Spleen (tissue), 11 donors: ENCODE measurements at regions not wholly inside any gene's neighbourhood (a gene's known extent, or its start where the extent isn't known, plus 50 kb on each side); places are given as distances from the start of the nearest gene placed in this dataset.

Experiments
- DNase-seq: peaks from one replicate; pipeline ENCODE4 v3.0.0-alpha.2; 2020
- H3K27ac ChIP-seq, 8 donors: fragments of 200-600 bp; sonication (generic) in 7 of 8; 1 replicate in 4 of 8; 2 replicates in 4 of 8; pipeline versions ENCODE4 v1.5.0 to v1.8.0; 2016 to 2021; ENCODE audit warnings: inconsistent platforms in 4 of 8, mild to moderate bottlenecking in 4 of 8, moderate library complexity in 1 of 8
- H3K27me3 ChIP-seq, 7 donors: fragments of 200-600 bp; sonication (generic) in 6 of 7; replicated peaks in 1 of 7; 1 replicate in 4 of 7; 2 replicates in 3 of 7; pipeline versions ENCODE4 v1.5.0 to v1.8.0; 2016 to 2021; ENCODE audit warnings: inconsistent platforms in 3 of 7, mild to moderate bottlenecking in 1 of 7
- H3K36me3 ChIP-seq, 6 donors: fragments of 200-600 bp; sonication (generic) in 5 of 6; 1 replicate in 4 of 6; 2 replicates in 2 of 6; pipeline versions ENCODE4 v1.5.0 to v1.8.0; 2016 to 2021; ENCODE audit warnings: inconsistent platforms in 2 of 6
- H3K4me1 ChIP-seq, 6 donors: fragments of 200-600 bp; sonication (generic) in 5 of 6; 1 replicate in 3 of 6; 2 replicates in 3 of 6; pipeline versions ENCODE4 v1.5.0 to v1.8.0; 2016 to 2021; ENCODE audit warnings: inconsistent platforms in 3 of 6
- H3K4me3 ChIP-seq, 8 donors: fragments of 200-600 bp; sonication (generic) in 7 of 8; 1 replicate in 4 of 8; 2 replicates in 4 of 8; pipeline versions ENCODE4 v1.5.0 to v1.8.0; 2016 to 2021; ENCODE audit warnings: inconsistent platforms in 4 of 8, mild to moderate bottlenecking in 4 of 8, moderate library complexity in 2 of 8
- H3K9me3 ChIP-seq, 8 donors: fragments of 200-600 bp; sonication (generic) in 7 of 8; 1 replicate in 4 of 8; 2 replicates in 4 of 8; pipeline versions ENCODE4 v1.5.0 to v1.8.0; 2016 to 2021; ENCODE audit warnings: inconsistent platforms in 4 of 8
- CTCF ChIP-seq, 11 experiments: fragments of 200-600 bp in 7 of 11; fragments of 450-650 bp in 4 of 11; sonication (generic) in 4 of 11; IDR thresholded peaks in 8 of 11; conservative IDR thresholded peaks in 3 of 11; 1 replicate in 7 of 11; 2 replicates in 4 of 11; pipeline versions ENCODE4 v1.4.0 to v1.8.0; 2016 to 2021; ENCODE audit warnings: antibody characterized with exemption in 11 of 11, inconsistent platforms in 4 of 11, mild to moderate bottlenecking in 1 of 11
- POLR2A ChIP-seq, 3 donors: fragments of 450-650 bp; IDR thresholded peaks; one replicate each; pipeline ENCODE4 v1.5.1; 2017; ENCODE audit warnings: antibody characterized with exemption in 3 of 3, mild to moderate bottlenecking in 1 of 3
- POLR2AphosphoS5 ChIP-seq, 3 donors: sonication (generic); formaldehyde crosslinking; IDR thresholded peaks; one replicate each; pipeline ENCODE4 v1.5.1; 2017; ENCODE audit warnings: antibody characterized with exemption in 3 of 3
- WGBS, 5 donors: extraction: QIAGEN DNeasy Blood & Tissue Kit in 3 of 5; methylation state at CpG; one replicate each; pipeline versions ENCODE4 v1.1.5 to v1.1.7; 2013 to 2018; 5-methylcytosine and 5-hydroxymethylcytosine counted together
- intact Hi-C: fragments of 100-400 bp; cut with DNase I; formaldehyde crosslinking; loops from one replicate; pipeline ENCODE4 v1.15.0; 2023; ENCODE audit warnings: low total_unique reads
- donor health status: healthy with polysubstance abuse.
- donor health status: DM: no; HTN: no; CAD: no; lungs with moderate emphysema.
- donor health status: DM: no; HTN: no; CAD: no.
- donor health status: Bipolar disorder and iron deficiency.
- donor health status: healthy.
- donor health status: DM: no; HTN: no; CAD: no.
- donor health status: DM: yes; HTN: yes; CAD: no.

- TF ChIP-seq POLR2A (IDR thresholded peaks at IDR 0.05) (no peak), CTCF (IDR thresholded peaks at IDR 0.05 in 8 of 11, conservative IDR thresholded peaks at IDR 0.05 in 3 of 11) (no peak), POLR2AphosphoS5 (IDR thresholded peaks at IDR 0.05) (no peak)
- H3K9me3 ChIP-seq: no peaks in the 10 kb centered on the region
- peaks cover 0 to 3% (median 0%) of the 10 kb centered on the region in 6 donors for H3K4me1 ChIP-seq
- intact Hi-C loops: no loop called here
- DNase-seq: no peak
- H3K27me3 ChIP-seq: no peaks in the 10 kb centered on the region
- H3K36me3 ChIP-seq: no peaks in the 10 kb centered on the region
- no peak overlapping the region for H3K4me3 ChIP-seq
- H3K27ac ChIP-seq: no peak overlapping the region
- WGBS, 5 donors: 29 to 33% (median 31%) methylated on average over 4 of the region's 4 CpGs
Observed at GRCh38 chr1:78833491-78833890, 173.0 kb downstream of the ADGRL4 start.

GRCh38 chr1:78834201-78834741, 172.3 kb downstream of the ADGRL4 start:
- TF ChIP-seq POLR2AphosphoS5 (IDR thresholded peaks at IDR 0.05): no peak
- TF ChIP-seq POLR2A (IDR thresholded peaks at IDR 0.05): no peak
- no peak for TF ChIP-seq CTCF (IDR thresholded peaks at IDR 0.05 in 8 of 11, conservative IDR thresholded peaks at IDR 0.05 in 3 of 11)
- H3K9me3 ChIP-seq: no peaks in the 10 kb centered on the region
- intact Hi-C loops: no loop called here
- no peaks in the 10 kb centered on the region for H3K36me3 ChIP-seq
- WGBS, 5 donors: 77 to 89% (median 81%) methylated on average over 4 of the region's 4 CpGs
- H3K4me3 ChIP-seq: no peak overlapping the region
- H3K27ac ChIP-seq: no peak overlapping the region
- H3K4me1 ChIP-seq: peaks cover 0 to 3% (median 0%) of the 10 kb centered on the region in 6 donors
- H3K27me3 ChIP-seq: no peaks in the 10 kb centered on the region
- DNase-seq: no peak

GRCh38 chr1:78836726-78837125, 169.8 kb downstream of the ADGRL4 start:
- H3K27me3 ChIP-seq: no peaks in the 10 kb centered on the region
- DNase-seq: no peak
- H3K4me3 ChIP-seq: peak overlapping the region in 1 of 8 donors; percentile 23
- no peak overlapping the region for H3K27ac ChIP-seq
- peaks cover 0 to 3% (median 0%) of the 10 kb centered on the region in 6 donors for H3K4me1 ChIP-seq
- H3K36me3 ChIP-seq: no peaks in the 10 kb centered on the region
- H3K9me3 ChIP-seq: no peaks in the 10 kb centered on the region
- TF ChIP-seq POLR2AphosphoS5 (IDR thresholded peaks at IDR 0.05) (no peak), CTCF (IDR thresholded peaks at IDR 0.05 in 8 of 11, conservative IDR thresholded peaks at IDR 0.05 in 3 of 11) (no peak), POLR2A (IDR thresholded peaks at IDR 0.05) (no peak)
- intact Hi-C loops: no loop called here

- no peaks in the 10 kb centered on the region for H3K36me3 ChIP-seq
- DNase-seq: no peak
- H3K27ac ChIP-seq: no peak overlapping the region
- intact Hi-C loops: loop anchor here (5.0 kb wide), 1 partner anchor 358 kb away; no protein-coding TSS in a partner anchor
- no peaks in the 10 kb centered on the region for H3K9me3 ChIP-seq
- 38 to 44% (median 43%) methylated on average over 2 of the region's 2 CpGs for WGBS, 5 donors
- H3K4me1 ChIP-seq: peaks cover 0 to 3% (median 0%) of the 10 kb centered on the region in 6 donors
- no peaks in the 10 kb centered on the region for H3K27me3 ChIP-seq
- H3K4me3 ChIP-seq: no peak overlapping the region
- TF ChIP-seq CTCF (IDR thresholded peaks at IDR 0.05 in 8 of 11, conservative IDR thresholded peaks at IDR 0.05 in 3 of 11) (peak in 10 of 11 experiments; percentile 28 to 76 (median 62)), POLR2AphosphoS5 (IDR thresholded peaks at IDR 0.05) (no peak), POLR2A (IDR thresholded peaks at IDR 0.05) (no peak)
Observed at GRCh38 chr1:78839704-78840277, 166.7 kb downstream of the ADGRL4 start.
